NCI-H2081 (cell line): ENCODE measurements at regions not wholly inside any gene's neighbourhood (a gene's known extent, or its start where the extent isn't known, plus 50 kb on each side); places are given as distances from the start of the nearest gene placed in this dataset.

ENCODE experiments used
- DNase-seq, 2 experiments: peaks; one replicate each; lab custom pipeline; 2025; lab: John Stamatoyannopoulos, UW

DNA sequence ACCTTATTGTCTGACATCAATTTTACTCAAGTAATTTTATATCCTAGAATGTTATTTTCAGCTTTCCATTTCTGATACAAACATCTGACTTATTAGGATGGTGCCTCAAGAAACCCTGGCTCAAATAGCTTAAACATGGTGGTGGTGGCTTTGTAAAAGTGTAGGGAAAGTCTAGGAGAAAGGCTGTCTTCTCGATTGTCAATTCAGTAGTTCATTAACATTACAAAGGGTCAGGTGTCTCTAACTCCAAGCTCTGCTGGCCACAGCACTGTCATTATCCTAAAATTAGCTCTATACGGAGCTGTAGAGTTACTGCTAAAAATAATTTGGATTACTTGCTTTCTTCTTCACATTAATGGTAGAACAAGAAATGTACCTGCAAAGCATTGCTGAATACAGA lies 1360.1 kb upstream of the CDH6 start:
- DNase-seq: no peak

DNA sequence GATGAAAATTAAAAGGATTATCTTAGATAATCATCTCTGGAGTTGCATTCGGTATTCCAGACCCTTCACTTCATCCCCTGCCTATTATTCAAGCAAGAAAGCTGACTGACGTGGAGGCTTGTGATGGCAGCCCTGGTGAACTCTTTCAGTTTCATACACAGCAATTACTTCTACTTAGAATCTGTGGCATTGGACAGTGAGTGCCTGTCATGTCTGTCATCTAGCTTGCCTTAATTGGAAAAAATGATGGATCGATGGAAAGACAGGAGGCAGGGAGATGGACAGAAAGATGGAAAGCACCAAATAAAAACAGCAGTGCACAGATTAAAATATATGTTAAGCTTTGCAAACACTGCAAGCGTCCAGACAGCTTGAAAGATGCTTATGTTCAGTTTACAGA lies 1371.0 kb upstream of the CDH6 start:
- no peak for DNase-seq

GRCh38 chr5:29811914-29812679 lies 1381.4 kb upstream of the CDH6 start:
- DNase-seq: peak in 1 of 2 experiments; percentile 28

GRCh38 chr5:29805804-29806203 lies 1387.7 kb upstream of the CDH6 start:
- DNase-seq: no peak

DNA sequence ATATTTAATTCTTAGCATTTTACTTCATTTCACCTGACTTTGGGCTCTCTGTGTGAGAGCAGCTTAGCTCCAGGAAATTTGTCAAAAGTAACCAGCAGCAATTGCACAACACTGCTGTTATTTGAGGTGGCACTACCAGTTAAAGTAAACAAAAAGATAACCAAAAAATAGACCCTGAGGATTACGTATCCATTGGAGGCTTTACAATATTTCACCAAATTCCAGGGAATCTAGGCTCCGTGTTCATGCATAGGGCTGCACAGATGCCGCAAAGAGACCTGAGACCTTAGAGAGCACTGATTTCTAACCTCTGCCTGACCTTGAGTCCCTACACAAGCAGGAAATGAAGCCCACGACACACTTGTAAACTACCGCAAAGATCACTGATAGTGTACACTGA lies 1392.7 kb upstream of the CDH6 start:
- no peak for DNase-seq

- no peak for DNase-seq
These were observed 1397.5 kb upstream of the CDH6 start for GRCh38 chr5:29796013-29796412.

- DNase-seq: no peak
These were observed 1398.3 kb upstream of the CDH6 start for GRCh38 chr5:29795096-29795652.

- no peak for DNase-seq
These were observed 1399.2 kb upstream of the CDH6 start for GRCh38 chr5:29794141-29794787.

DNA sequence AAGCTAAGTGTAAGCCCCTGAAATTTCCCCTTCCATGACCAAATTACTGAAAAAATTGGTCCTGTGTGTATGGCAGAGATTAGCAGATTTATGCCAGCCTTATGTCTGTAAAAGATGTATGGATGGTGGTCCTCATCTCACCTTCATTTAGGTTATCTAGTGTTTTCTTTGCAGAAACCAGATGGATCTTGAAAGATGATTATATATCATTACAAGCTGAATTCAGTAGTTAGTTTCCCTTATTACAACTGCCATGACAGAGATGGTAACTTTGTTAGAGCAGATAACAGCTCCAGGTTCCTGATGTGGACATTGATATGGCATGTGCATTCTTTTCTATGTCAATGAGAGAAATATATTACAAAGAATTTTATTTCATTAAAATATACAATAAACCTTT lies 1403.2 kb upstream of the CDH6 start:
- no peak for DNase-seq

DNA sequence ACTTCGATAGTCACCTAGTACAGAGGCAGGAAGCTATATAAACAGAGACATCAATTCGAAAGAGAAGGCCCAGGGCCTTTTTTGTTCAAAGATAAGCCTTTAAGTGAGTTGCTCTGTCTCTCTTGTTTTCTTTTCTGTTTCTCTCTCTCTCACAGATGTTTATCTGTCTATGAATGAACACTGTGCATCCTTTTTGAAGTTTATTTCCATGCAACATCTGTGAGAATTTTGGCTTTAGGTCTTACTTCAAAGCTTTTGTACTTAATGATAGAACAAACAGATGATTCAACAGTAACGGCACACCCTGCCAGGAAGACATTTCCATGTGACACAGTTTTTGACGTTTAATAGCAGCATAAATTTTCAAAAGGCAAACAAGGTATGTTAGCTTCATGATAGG lies 1413.1 kb upstream of the CDH6 start:
- no peak for DNase-seq

GRCh38 chr5:29779141-29779540 lies 1414.3 kb upstream of the CDH6 start:
- DNase-seq: no peak

DNA sequence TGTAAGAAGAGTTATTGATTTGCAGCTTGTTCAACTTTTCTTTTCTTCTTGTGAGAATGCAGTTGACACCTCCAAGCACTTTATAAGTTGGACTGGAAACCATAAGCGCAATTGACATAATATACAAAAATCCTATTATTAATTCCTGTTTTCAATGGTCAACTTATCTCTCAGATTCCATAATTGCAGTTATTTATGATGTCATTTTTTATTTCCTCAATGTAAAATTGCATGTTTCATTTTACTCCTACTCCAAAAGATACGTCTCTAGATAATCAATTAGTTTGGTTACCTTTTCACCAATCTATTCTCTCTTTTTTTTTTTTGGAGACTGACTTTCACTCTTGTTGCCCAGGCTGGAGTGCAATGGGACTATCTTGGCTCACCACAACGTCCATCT lies 1416.1 kb upstream of the CDH6 start:
- DNase-seq: no peak

GRCh38 chr5:29770936-29771335 lies 1422.5 kb upstream of the CDH6 start:
- no peak for DNase-seq

DNA sequence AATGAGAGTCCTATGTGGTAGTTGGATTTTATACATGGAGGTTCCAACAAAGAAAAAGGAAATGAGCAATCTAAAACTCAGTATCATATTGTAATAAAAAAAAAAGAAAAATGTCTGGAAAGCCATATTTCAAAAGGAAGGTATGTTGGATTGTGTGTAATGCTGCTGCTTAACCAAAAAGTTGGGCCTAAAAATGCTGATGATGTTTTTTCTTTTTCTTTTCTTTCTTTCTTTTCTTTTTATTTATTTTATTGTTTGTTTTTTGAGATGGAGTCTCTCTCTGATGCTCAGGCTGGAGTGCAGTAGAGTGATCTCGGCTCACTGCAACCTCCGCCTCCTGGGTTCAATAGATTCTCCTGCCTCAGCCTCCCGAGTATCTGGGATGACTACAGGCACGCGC lies 1424.0 kb upstream of the CDH6 start:
- no peak for DNase-seq

DNA sequence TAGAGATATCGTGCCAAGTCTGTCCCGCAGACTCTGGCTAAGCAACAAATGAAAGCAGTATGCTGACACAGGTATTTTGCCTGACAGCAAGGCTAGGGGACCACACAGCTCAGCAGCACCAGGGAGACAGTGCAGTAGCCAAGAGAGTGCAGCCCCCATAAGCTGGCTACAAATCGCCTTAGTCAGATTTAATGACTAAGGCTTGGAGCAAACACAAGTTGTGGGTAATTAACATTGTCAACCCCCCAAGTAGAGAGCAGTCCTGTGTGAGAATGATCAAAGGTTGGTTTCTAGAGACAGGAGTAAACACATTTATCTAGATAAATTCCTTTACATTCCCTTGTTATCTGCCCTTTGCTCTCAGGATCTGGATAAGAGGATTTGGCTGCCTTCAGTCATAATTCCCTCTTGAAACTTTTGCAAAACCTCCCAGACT lies 1434.5 kb upstream of the CDH6 start:
- no peak for DNase-seq

GRCh38 chr5:29750453-29750852 lies 1443.0 kb upstream of the CDH6 start:
- DNase-seq: no peak

GRCh38 chr5:29744618-29745017 lies 1448.9 kb upstream of the CDH6 start:
- DNase-seq: no peak

DNA sequence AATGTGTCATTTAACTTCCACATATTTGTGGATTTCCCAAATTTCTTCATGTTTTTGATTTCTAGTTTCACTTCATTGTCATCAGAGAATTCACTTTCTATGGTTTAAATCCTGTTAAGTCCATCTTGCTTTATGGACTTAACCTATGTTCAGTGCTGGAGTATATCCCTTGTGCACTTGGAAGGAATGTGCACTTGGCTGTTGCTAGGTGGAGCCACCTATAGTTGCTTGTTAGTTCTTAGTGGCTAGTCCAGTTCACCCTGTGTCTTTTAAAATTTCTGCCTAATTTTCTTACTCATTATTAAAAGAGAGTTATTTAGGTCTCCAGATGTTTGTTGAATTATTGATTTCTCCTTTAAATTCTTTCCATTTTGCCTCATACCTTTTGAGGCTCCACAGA lies 1472.5 kb upstream of the CDH6 start:
- no peak for DNase-seq

- DNase-seq: no peak
These were observed 1474.3 kb upstream of the CDH6 start for GRCh38 chr5:29719171-29719570.

- DNase-seq: no peak
These were observed 1478.3 kb upstream of the CDH6 start for GRCh38 chr5:29715167-29715566.

DNA sequence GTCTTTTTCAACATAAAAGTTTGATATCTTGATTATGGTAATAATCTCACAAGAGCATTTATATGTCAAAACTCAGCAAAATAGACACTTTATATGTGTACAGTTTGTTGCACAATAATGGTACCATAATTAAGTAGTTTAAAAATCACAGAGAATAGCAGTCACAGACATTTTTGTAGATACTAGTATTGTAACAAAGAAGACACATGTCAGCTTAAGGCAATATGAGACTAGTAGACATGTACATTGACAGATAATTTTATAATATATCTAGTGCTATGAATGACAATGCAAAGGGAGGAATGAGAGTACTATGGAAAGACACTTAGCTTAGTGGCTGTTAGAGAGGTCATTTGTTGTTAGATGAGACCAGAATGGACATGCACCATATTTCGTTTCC lies 1490.6 kb upstream of the CDH6 start:
- no peak for DNase-seq

- no peak for DNase-seq
These were observed 1491.9 kb upstream of the CDH6 start for GRCh38 chr5:29701600-29701999.

DNA sequence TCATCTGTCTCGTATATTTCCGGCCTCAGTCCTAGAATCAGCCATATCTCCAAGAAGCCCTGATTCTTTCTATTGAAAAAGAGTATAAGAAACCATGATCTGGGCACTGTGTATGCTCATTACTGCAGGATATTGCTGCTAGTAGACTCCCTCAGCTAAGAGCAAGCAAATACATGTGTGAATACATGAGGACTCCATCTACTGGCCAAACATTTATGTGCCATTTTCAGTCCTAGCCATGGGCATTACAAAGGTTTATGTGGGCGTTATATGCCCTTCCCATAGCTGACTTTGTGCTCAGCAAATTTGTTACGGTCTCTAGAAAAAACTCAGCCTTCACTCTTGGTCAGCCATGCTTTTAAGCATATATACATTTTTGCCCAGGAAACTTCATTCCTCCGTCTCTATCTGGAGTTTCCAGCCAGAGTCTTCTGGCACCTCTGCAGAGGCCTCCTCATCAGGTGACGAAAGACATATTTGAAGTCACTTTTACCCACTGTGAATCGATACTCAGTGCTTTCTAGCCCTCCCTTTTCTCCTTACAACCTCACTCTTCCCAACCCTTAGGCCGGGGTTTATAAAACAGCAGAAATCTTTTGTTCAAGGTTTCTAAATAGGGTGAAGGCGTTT lies 1495.6 kb upstream of the CDH6 start:
- peak; percentile 55 to 72 for DNase-seq
